ENCODE measurements at regions not wholly inside any gene's neighbourhood (a gene's known extent, or its start where the extent isn't known, plus 50 kb on each side); places are given as distances from the start of the nearest gene placed in this dataset.

DNA sequence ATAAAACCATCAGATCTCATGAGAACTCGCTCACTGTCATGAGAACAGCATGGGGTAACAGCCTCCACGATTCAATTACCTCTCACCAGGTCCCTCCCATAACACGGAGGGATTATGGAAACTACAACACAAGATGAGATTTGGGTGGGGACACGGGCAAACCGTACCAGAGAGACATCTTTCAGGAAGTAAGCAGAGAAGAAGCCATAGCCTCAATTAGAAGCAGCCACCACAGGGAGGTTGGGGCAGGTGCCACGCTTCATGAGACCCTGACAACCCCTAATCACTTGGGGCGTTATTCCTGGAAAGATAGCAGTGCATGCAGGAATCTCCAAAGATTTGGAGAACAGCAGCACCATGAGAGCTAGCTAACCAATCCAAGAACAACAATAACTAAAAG is 52.9 kb upstream of the SIRPG start:
- Histone ChIP-seq H3K23ac (ENCODE audit: low read depth, low read length) (no peak overlapping the region), H4K20me1 (ENCODE audit: insufficient read depth, low read length) (no peaks in the 10 kb centered on the region), H2AK9ac (replicated peaks; ENCODE audit: low read depth, low read length, poor library complexity) (no peak overlapping the region), H3K4ac (ENCODE audit: low read depth, low read length) (no peak overlapping the region), H3K9ac (ENCODE audit: low read depth, low read length) (no peak overlapping the region), H4K5ac (ENCODE audit: low read depth, low read length) (no peak overlapping the region), H4K8ac (ENCODE audit: low read depth in 2 of 2, low read length in 2 of 2) (no peak overlapping the region), H3K9me1 (ENCODE audit: insufficient read depth, low read length) (no peaks in the 10 kb centered on the region), H4K91ac (ENCODE audit: insufficient read depth, low read depth, low read length) (no peak overlapping the region), H2BK120ac (ENCODE audit: low read depth, low read length) (no peak overlapping the region), H3K56ac (ENCODE audit: extremely low read depth, insufficient read depth, low read length) (no peak overlapping the region), H3K4me3 (ENCODE audit: insufficient read depth, low read depth, low read length) (no peak overlapping the region), H3K14ac (replicated peaks; ENCODE audit: low read depth, low read length) (no peak overlapping the region), H3K9me3 (ENCODE audit: control insufficient read depth, insufficient read depth, low read length) (no peaks in the 10 kb centered on the region), H3K4me2 (ENCODE audit: low read depth, low read length) (no peak overlapping the region), H2BK20ac (ENCODE audit: low read depth, low read length) (no peak overlapping the region), H2BK5ac (ENCODE audit: low read depth, low read length, poor library complexity, severe bottlenecking) (no peak overlapping the region), H3K18ac (ENCODE audit: low read depth, low read length) (no peak overlapping the region), H3K27ac (ENCODE audit: insufficient read depth, low read length) (no peak overlapping the region), H3K4me1 (ENCODE audit: control insufficient read depth, insufficient read depth, low read length) (no peaks in the 10 kb centered on the region), H2AK5ac (ENCODE audit: low read depth, low read length) (no peak overlapping the region), H3K79me1 (ENCODE audit: low read depth in 1 of 2, low read length in 2 of 2) (no peaks in the 10 kb centered on the region), H2BK15ac (ENCODE audit: low read depth, low read length) (no peak overlapping the region), H3K36me3 (ENCODE audit: control insufficient read depth, insufficient read depth, low read length) (no peaks in the 10 kb centered on the region), H3K27me3 (ENCODE audit: control insufficient read depth, insufficient read depth, low read length) (no peaks in the 10 kb centered on the region), H2AFZ (replicated peaks; ENCODE audit: low read length, poor library complexity) (no peak overlapping the region)
- TF ChIP-seq CTCF (conservative IDR thresholded peaks at IDR 0.05; ENCODE audit: low read depth, low read length) (no peak), MAZ (IDR thresholded peaks at IDR 0.05; ENCODE audit: borderline replicate concordance, low read depth, low read length) (no peak), RCOR1 (IDR thresholded peaks at IDR 0.05; ENCODE audit: insufficient replicate concordance, low read length) (no peak), RFX5 (IDR thresholded peaks at IDR 0.05; ENCODE audit: low read depth, low read length) (no peak), RAD21 (IDR thresholded peaks at IDR 0.05; ENCODE audit: low read length) (no peak), POLR2A (IDR thresholded peaks at IDR 0.05; ENCODE audit: low read depth, low read length) (no peak), MAFK (IDR thresholded peaks at IDR 0.05; ENCODE audit: low read depth, low read length) (no peak), USF2 (IDR thresholded peaks at IDR 0.05; ENCODE audit: low read depth, low read length) (no peak), BHLHE40 (IDR thresholded peaks at IDR 0.05; ENCODE audit: low read depth, low read length) (no peak), MXI1 (IDR thresholded peaks at IDR 0.05; ENCODE audit: borderline replicate concordance, low read depth, low read length) (no peak), FOS (IDR thresholded peaks at IDR 0.05; ENCODE audit: low read depth, low read length) (no peak), CHD1 (IDR thresholded peaks at IDR 0.05; ENCODE audit: low read depth, low read length) (no peak), SMC3 (IDR thresholded peaks at IDR 0.05; ENCODE audit: low read depth, low read length) (no peak), CEBPB (IDR thresholded peaks at IDR 0.05; ENCODE audit: low read depth, low read length) (no peak)
- DNase-seq: no peak
- dilution Hi-C loops (cut with HindIII; ENCODE audit: low sequenced_read_pairs, unreplicated experiment) (no loop called here), in situ Hi-C loops (cut with MboI; ENCODE audit: low sequenced_read_pairs) (no loop called here), intact Hi-C loops (cut with micrococcal nuclease) (no loop called here)
- ChIA-PET CTCF (interaction anchor here (0.6 kb wide), 1 partner anchor 39 kb away, joined by 3 read pairs; no protein-coding TSS in a partner anchor), POLR2A (ENCODE audit: unreplicated experiment) (no interaction called here)
- ATAC-seq (ENCODE audit: low read depth): no peak
- no CpG with 5 or more reads among the region's 7 CpGs for WGBS, 2 experiments (ENCODE audit: extremely low coverage in 2 of 2, insufficient read length in 1 of 2)
- no TSS peak for BruUV-seq (replicated peaks)

All from IMR-90 (cell line).